GM12875 (cell line): ENCODE measurements at regions not wholly inside any gene's neighbourhood (a gene's known extent, or its start where the extent isn't known, plus 50 kb on each side); places are given as distances from the start of the nearest gene placed in this dataset.

Experiments used
- H3K4me3 ChIP-seq: one replicate; pipeline ENCODE4 v1.5.1; 2011; ENCODE audit warnings: low read depth, low read length, control low read depth
- CTCF ChIP-seq: IDR thresholded peaks from 2 replicates; pipeline ENCODE4 v1.5.1; 2011; ENCODE audit warnings: low read depth, mild to moderate bottlenecking, control low read depth, inconsistent platforms, low read length, moderate library complexity, borderline replicate concordance; ENCODE audit not compliant: insufficient read depth

GRCh38 chr3:43964640-43965039 is 273.9 kb downstream of the ABHD5 start:
- no peak for TF ChIP-seq CTCF
- H3K4me3 ChIP-seq, result no peak overlapping the region

GRCh38 chr3:43965656-43966055 is 274.9 kb downstream of the ABHD5 start:
- no peak overlapping the region for H3K4me3 ChIP-seq
- TF ChIP-seq CTCF, result no peak

DNA sequence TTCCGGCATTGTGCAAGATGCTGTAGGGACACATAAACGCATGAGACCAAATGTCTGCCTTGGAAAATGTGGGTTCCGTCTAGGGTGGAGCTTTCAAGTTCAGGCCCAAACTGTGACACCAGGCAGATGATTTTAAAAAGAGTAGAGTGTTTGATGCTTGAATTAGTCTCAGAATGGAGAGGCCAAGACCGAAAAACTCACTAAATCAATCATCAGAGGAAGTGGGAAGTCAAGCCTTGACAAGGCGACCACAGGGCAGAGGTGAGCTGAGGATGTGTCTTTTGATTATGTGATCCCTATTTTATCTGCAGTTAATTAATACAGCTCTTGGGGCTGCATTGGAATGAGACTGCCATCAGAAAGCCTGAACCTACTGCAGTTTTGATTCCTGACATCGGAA is 275.4 kb downstream of the ABHD5 start:
- H3K4me3 ChIP-seq, result no peak overlapping the region
- TF ChIP-seq CTCF, result no peak

DNA sequence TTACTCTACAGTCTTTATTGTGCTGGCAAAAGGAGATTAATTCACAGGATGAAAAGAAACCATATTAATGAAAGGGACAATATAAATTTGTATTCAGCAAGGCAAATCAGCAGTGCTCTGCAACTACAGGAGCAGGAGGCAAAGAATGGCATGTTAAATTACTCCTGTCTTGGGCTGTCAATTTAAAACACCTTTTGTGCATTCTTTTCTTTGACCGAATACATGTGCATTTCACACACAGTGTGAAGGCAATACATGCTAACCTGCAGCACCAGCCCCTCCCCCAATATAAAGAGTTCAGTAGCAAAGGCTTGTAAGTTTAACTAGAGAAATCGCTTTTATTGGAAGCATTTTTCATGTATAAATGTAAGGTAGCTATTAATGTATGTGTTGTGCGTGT is 275.2 kb upstream of the TOPAZ1 start:
- H3K4me3 ChIP-seq, result no peak overlapping the region
- no peak for TF ChIP-seq CTCF

DNA sequence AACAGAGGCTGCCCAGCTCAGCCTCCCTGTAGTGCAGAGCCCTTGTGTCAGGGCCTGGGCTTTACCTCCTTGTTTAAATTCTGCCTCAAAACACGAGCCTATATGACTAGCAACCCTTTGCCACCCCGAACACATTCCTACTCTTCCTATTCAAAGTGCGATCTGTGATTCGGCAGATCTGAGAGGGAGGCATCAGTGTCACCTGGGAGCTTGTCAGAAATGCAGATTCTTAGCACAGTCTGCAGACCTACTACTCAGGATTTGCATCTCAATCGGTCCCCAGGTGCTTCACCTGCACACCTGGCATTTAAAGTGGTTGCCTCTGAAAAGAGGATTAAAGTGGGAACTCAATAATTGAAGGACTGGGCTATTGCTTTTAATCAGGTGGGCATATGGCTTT is 273.2 kb upstream of the TOPAZ1 start:
- H3K4me3 ChIP-seq, result no peak overlapping the region
- TF ChIP-seq CTCF, result no peak

DNA sequence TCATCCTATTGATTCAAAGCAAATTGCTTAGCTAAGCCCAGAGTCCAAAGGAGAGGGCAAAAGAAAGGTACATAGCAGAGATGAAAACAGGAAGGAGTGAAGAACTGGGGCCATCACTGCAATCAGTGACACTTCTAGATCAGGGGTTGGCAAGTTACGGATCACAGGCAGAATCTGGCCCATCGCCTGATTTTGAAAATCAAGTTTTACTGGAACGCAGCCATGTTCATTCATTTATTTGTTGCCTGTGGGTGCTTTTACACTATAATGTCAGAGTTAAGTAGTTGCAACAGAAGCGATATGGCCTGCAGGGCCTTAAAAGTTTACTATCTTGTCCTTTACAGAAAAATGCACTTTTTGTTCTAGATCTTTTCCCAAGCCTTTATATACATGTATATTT is 271.7 kb upstream of the TOPAZ1 start:
- no peak overlapping the region for H3K4me3 ChIP-seq
- no peak for TF ChIP-seq CTCF

GRCh38 chr3:43970351-43970750 is 271.3 kb upstream of the TOPAZ1 start:
- H3K4me3 ChIP-seq, result no peak overlapping the region
- no peak for TF ChIP-seq CTCF

GRCh38 chr3:43970920-43971319 is 270.8 kb upstream of the TOPAZ1 start:
- H3K4me3 ChIP-seq, result no peak overlapping the region

More at GRCh38 chr3:43970920-43971319, 270.8 kb upstream of the TOPAZ1 start:
- TF ChIP-seq CTCF, result no peak
